Stomach (tissue), 4 donors: ENCODE measurements at regions not wholly inside any gene's neighbourhood (a gene's known extent, or its start where the extent isn't known, plus 50 kb on each side); places are given as distances from the start of the nearest gene placed in this dataset.

Source experiments
- CTCF ChIP-seq, 7 experiments: fragments of 450-650 bp in 4 of 7; fragments of 200-600 bp in 3 of 7; sonication (generic) in 3 of 7; IDR thresholded peaks; one replicate each; pipeline ENCODE4 v1.5.1; 2016 to 2019; ENCODE audit warnings: antibody characterized with exemption in 7 of 7, control low read depth in 2 of 7, mild to moderate bottlenecking in 1 of 7
- EP300 ChIP-seq: sonication (generic); formaldehyde crosslinking; IDR thresholded peaks from one replicate; pipeline ENCODE4 v1.6.1; 2017; ENCODE audit warnings: antibody characterized with exemption
- POLR2A ChIP-seq, 4 donors: fragments of 450-650 bp; IDR thresholded peaks; one replicate each; pipeline ENCODE4 v1.6.1; 2016; ENCODE audit warnings: antibody characterized with exemption in 4 of 4, control low read depth in 2 of 4, mild to moderate bottlenecking in 1 of 4, moderate library complexity in 1 of 4
- POLR2AphosphoS5 ChIP-seq, 3 donors: sonication (generic); formaldehyde crosslinking; IDR thresholded peaks; one replicate each; pipeline ENCODE4 v1.6.1; 2016; ENCODE audit warnings: antibody characterized with exemption in 3 of 3

GRCh38 chr12:75836533-75836932 lies 195.0 kb downstream of the PHLDA1 start:
- TF ChIP-seq POLR2A (IDR thresholded peaks at IDR 0.05) = no peak
- no peak for TF ChIP-seq CTCF (IDR thresholded peaks at IDR 0.05)
- no peak for TF ChIP-seq POLR2AphosphoS5 (IDR thresholded peaks at IDR 0.05)
- TF ChIP-seq EP300 = no peak
